B cell (primary cell): ENCODE measurements at regions not wholly inside any gene's neighbourhood (a gene's known extent, or its start where the extent isn't known, plus 50 kb on each side); places are given as distances from the start of the nearest gene placed in this dataset.

Experiments
- ATAC-seq: fragments of 200-7000 bp; cut with Tn5 transposase; one replicate; pipeline ENCODE4 v1.10.0; 2021; ENCODE audit warnings: low read depth, mild to moderate bottlenecking, moderate number of reproducible peaks, moderate library complexity
- CTCF ChIA-PET: fragments of 350-600 bp; sonication (Branson Sonifier 250); formaldehyde crosslinking; loops from one replicate; lab custom pipeline; 2021; ENCODE audit warnings: antibody characterized with exemption, inconsistent platforms; lab: Charles Lee
- POLR2A ChIA-PET: fragments of 350-600 bp; sonication (Branson Sonifier 250); formaldehyde crosslinking; loops from one replicate; lab custom pipeline; 2021; ENCODE audit warnings: antibody characterized with exemption; lab: Charles Lee
- DNase-seq: peaks from one replicate; pipeline ENCODE4 v3.0.0; 2013
- H2AFZ ChIP-seq: 2 replicates; pipeline ENCODE4 v1.6.1; 2012; ENCODE audit warnings: mild to moderate bottlenecking, low read depth, low read length; ENCODE audit not compliant: insufficient read depth, poor library complexity, severe bottlenecking
- H3K27ac ChIP-seq, 2 donors: 1 replicate in 1 of 2; 2 replicates in 1 of 2; pipeline ENCODE4 v1.5.1; 2012 to 2013; ENCODE audit warnings: low read length in 2 of 2, mild to moderate bottlenecking in 2 of 2, moderate library complexity in 1 of 2
- H3K27me3 ChIP-seq, 4 experiments: fragments of 200-600 bp in 1 of 4; sonication (generic) in 1 of 4; replicated peaks in 1 of 4; 1 replicate in 2 of 4; 2 replicates in 2 of 4; pipeline versions ENCODE4 v1.6.1 to v1.7.0; 2013 to 2016; ENCODE audit warnings: low read length in 3 of 4, mild to moderate bottlenecking in 2 of 4, mixed read lengths in 1 of 4, moderate library complexity in 1 of 4; ENCODE audit not compliant: insufficient read depth in 4 of 4, control insufficient read depth in 3 of 4; ENCODE audit errors: control extremely low read depth in 1 of 4
- H3K36me3 ChIP-seq, 2 experiments: replicated peaks in 1 of 2; 1 replicate in 1 of 2; 2 replicates in 1 of 2; pipeline versions ENCODE4 v1.6.1 to v1.7.1; 2013; ENCODE audit warnings: low read length in 1 of 2; ENCODE audit not compliant: insufficient read depth in 2 of 2, control insufficient read depth in 1 of 2; ENCODE audit errors: control extremely low read depth in 1 of 2, extremely low read depth in 1 of 2
- H3K4me1 ChIP-seq, 2 donors: fragments of 200-600 bp in 1 of 2; sonication (generic) in 1 of 2; 1 replicate in 1 of 2; 2 replicates in 1 of 2; pipeline versions ENCODE4 v1.5.1 to v1.6.1; 2013 to 2017; ENCODE audit warnings: low read length in 2 of 2; ENCODE audit not compliant: control insufficient read depth in 2 of 2, insufficient read depth in 2 of 2
- H3K4me2 ChIP-seq: replicated peaks from 2 replicates; pipeline ENCODE3; 2012; ENCODE audit warnings: mild to moderate bottlenecking, low read depth, low read length; ENCODE audit not compliant: poor library complexity, severe bottlenecking
- H3K4me3 ChIP-seq, 5 experiments: fragments of 200-600 bp in 1 of 5; sonication (generic) in 1 of 5; 1 replicate in 3 of 5; 2 replicates in 2 of 5; pipeline versions ENCODE4 v1.5.1 to v1.7.0; 2011 to 2016; ENCODE audit warnings: low read length in 4 of 5, mild to moderate bottlenecking in 4 of 5, low read depth in 2 of 5, control low read depth in 1 of 5, moderate library complexity in 1 of 5; ENCODE audit not compliant: insufficient read depth in 1 of 5; ENCODE audit errors: control extremely low read depth in 1 of 5, extremely low read depth in 1 of 5
- H3K79me2 ChIP-seq: fragments of 200-600 bp; sonication (generic); one replicate; pipeline ENCODE4 v1.6.0; 2016; ENCODE audit warnings: low read length; ENCODE audit not compliant: control insufficient read depth, insufficient read depth
- H3K9ac ChIP-seq: fragments of 200-600 bp; sonication (generic); 2 replicates; pipeline ENCODE4 v1.6.1; 2017; ENCODE audit warnings: mild to moderate bottlenecking, low read length, moderate library complexity
- H3K9me3 ChIP-seq, 3 donors: one replicate each; pipeline versions ENCODE4 v1.6.1 to v1.7.1; 2013; ENCODE audit warnings: low read length in 2 of 3; ENCODE audit not compliant: control insufficient read depth in 2 of 3, insufficient read depth in 1 of 3; ENCODE audit errors: control extremely low read depth in 1 of 3
- H4K20me1 ChIP-seq: 2 replicates; pipeline ENCODE4 v1.6.0; 2012; ENCODE audit warnings: mild to moderate bottlenecking, low read length; ENCODE audit not compliant: insufficient read depth, control insufficient read depth, poor library complexity, severe bottlenecking
- H3K27ac Mint-ChIP-seq: one replicate; pipeline ENCODE4 v1.8.0; 2021; ENCODE audit warnings: mixed read lengths
- H3K27me3 Mint-ChIP-seq: one replicate; pipeline ENCODE4 v1.8.0; 2021; ENCODE audit warnings: mixed read lengths
- H3K4me1 Mint-ChIP-seq: one replicate; pipeline ENCODE4 v1.8.0; 2021; ENCODE audit warnings: mixed read lengths
- H3K4me3 Mint-ChIP-seq: one replicate; pipeline ENCODE4 v1.8.0; 2021; ENCODE audit warnings: mixed read lengths
- H3K9me3 Mint-ChIP-seq: one replicate; pipeline ENCODE4 v1.8.0; 2022; ENCODE audit warnings: mixed read lengths; ENCODE audit not compliant: insufficient read depth
- CTCF ChIP-seq: fragments of 200-600 bp; IDR thresholded peaks from one replicate; pipeline ENCODE4 v1.8.0; 2022; ENCODE audit warnings: antibody characterized with exemption, mild to moderate bottlenecking
- EZH2 ChIP-seq: IDR thresholded peaks from 2 replicates; pipeline ENCODE4 v1.6.1; 2012; ENCODE audit warnings: borderline replicate concordance, low read depth, mild to moderate bottlenecking, moderate library complexity, low read length; ENCODE audit not compliant: insufficient read depth, poor library complexity, severe bottlenecking
- WGBS: methylation state at CpG from one replicate; pipeline ENCODE4 v1.1.5; 2013; ENCODE audit warnings: missing lambda C conversion rate; ENCODE audit not compliant: insufficient coverage; 5-methylcytosine and 5-hydroxymethylcytosine counted together
- intact Hi-C: fragments of 100-400 bp; cut with micrococcal nuclease; formaldehyde crosslinking; loops from one replicate; pipeline ENCODE4 v1.10.0; 2022

GRCh38 chr9:99336531-99336930 is 114.4 kb downstream of the SEC61B start:
- DNase-seq: no peak
- CTCF ChIA-PET: no interaction called here
- no peak for ATAC-seq
- TF ChIP-seq EZH2 (no peak), CTCF (no peak)
- no peaks in the 10 kb centered on the region for H4K20me1 ChIP-seq
- H3K36me3 ChIP-seq: no peaks in the 10 kb centered on the region
- no peaks in the 10 kb centered on the region for H3K79me2 ChIP-seq
- peaks cover 14% of the 10 kb centered on the region for H3K27me3 Mint-ChIP-seq
- H3K4me3 Mint-ChIP-seq: no peak overlapping the region
- intact Hi-C loops: no loop called here
- H3K9me3 ChIP-seq: no peaks in the 10 kb centered on the region
- no CpG with 5 or more reads among the region's 1 CpG for WGBS
- no peaks in the 10 kb centered on the region for H3K27me3 ChIP-seq
- no peaks in the 10 kb centered on the region for H3K4me1 ChIP-seq
- no peaks in the 10 kb centered on the region for H3K9me3 Mint-ChIP-seq
- POLR2A ChIA-PET: no interaction called here
- H3K9ac ChIP-seq: no peak overlapping the region
- H3K4me1 Mint-ChIP-seq: no peaks in the 10 kb centered on the region
- no peak overlapping the region for H3K4me3 ChIP-seq
- H3K27ac Mint-ChIP-seq: no peak overlapping the region
- no peak overlapping the region for H3K4me2 ChIP-seq
- no peak overlapping the region for H2AFZ ChIP-seq
- no peak overlapping the region for H3K27ac ChIP-seq

DNA sequence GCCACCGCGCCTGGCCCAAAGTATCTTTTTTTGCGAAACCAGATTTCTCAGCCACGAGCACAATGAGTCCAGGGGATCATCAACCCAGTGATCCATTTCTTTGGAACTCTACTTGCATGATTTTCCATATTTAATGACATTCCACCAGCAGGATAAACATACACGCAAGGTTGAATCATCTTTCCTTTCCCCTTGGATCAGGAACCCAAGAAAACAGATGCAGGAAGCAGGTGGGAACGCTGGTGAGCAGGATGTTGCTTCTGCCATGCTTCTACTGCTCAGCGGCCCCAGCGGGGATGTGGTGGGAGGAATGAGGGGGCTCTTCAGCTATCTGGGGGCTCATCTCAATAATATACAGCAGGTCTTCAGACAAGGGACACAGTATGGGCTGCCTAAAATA is 118.2 kb downstream of the SEC61B start:
- intact Hi-C loops: no loop called here
- WGBS: 98% methylated on average over 6 of the region's 8 CpGs

More for the DNA sequence above, 118.2 kb downstream of the SEC61B start:
- H3K27ac Mint-ChIP-seq: no peak overlapping the region
- DNase-seq (no peak), ATAC-seq (no peak)
- Histone ChIP-seq H3K36me3 (no peaks in the 10 kb centered on the region), H3K4me1 (no peaks in the 10 kb centered on the region), H3K9ac (no peak overlapping the region), H3K79me2 (no peaks in the 10 kb centered on the region), H3K27ac (no peak overlapping the region), H3K4me3 (no peak overlapping the region), H3K4me2 (no peak overlapping the region), H3K9me3 (no peaks in the 10 kb centered on the region), H4K20me1 (no peaks in the 10 kb centered on the region), H3K27me3 (peaks cover 0 to 2% (median 0%) of the 10 kb centered on the region in 4 experiments), H2AFZ (no peak overlapping the region)
- H3K4me3 Mint-ChIP-seq: no peak overlapping the region
- no peaks in the 10 kb centered on the region for H3K9me3 Mint-ChIP-seq
- TF ChIP-seq CTCF (no peak), EZH2 (no peak)
- H3K4me1 Mint-ChIP-seq: no peaks in the 10 kb centered on the region
- CTCF ChIA-PET: no interaction called here
- peaks cover 13% of the 10 kb centered on the region for H3K27me3 Mint-ChIP-seq
- POLR2A ChIA-PET: no interaction called here
